Activated gamma-delta T cell treated with anti-CD3 and anti-CD28 coated beads, Interleukin-2, amount 50 U/mL, for 16 hours (primary cell): ENCODE measurements at regions not wholly inside any gene's neighbourhood (a gene's known extent, or its start where the extent isn't known, plus 50 kb on each side); places are given as distances from the start of the nearest gene placed in this dataset.

Source experiments
- DNase-seq: peaks from one replicate; pipeline ENCODE4 v3.0.0-alpha.2; 2020; ENCODE audit warnings: low read depth

- DNase-seq, result no peak
Measured at GRCh38 chr10:113442336-113442735, 110.5 kb upstream of the HABP2 start.

- no peak for DNase-seq
Measured at GRCh38 chr10:113443141-113443925, 109.5 kb upstream of the HABP2 start.

GRCh38 chr10:113444766-113445365 is 108.0 kb upstream of the HABP2 start:
- no peak for DNase-seq

- DNase-seq, result no peak
Measured at GRCh38 chr10:113445736-113446135, 107.1 kb upstream of the HABP2 start.

GRCh38 chr10:113446739-113447138 is 106.1 kb upstream of the HABP2 start:
- no peak for DNase-seq

- no peak for DNase-seq
Measured at GRCh38 chr10:113447278-113447677, 105.6 kb upstream of the HABP2 start.

GRCh38 chr10:113449006-113449695 is 103.7 kb upstream of the HABP2 start:
- DNase-seq, result no peak

GRCh38 chr10:113450046-113450804 is 102.6 kb upstream of the HABP2 start:
- DNase-seq, result no peak

- no peak for DNase-seq
Measured at GRCh38 chr10:113450906-113451305, 101.9 kb upstream of the HABP2 start.

- DNase-seq, result no peak
Measured at GRCh38 chr10:113452146-113452845, 100.6 kb upstream of the HABP2 start.

GRCh38 chr10:113453351-113453750 is 99.5 kb upstream of the HABP2 start:
- DNase-seq, result no peak

GRCh38 chr10:113454341-113455061 is 98.4 kb upstream of the HABP2 start:
- DNase-seq, result no peak

GRCh38 chr10:113455947-113456346 is 96.9 kb upstream of the HABP2 start:
- no peak for DNase-seq

- no peak for DNase-seq
Measured at GRCh38 chr10:113456741-113457140, 96.1 kb upstream of the HABP2 start.

- DNase-seq, result no peak
Measured at GRCh38 chr10:113457408-113457807, 95.4 kb upstream of the HABP2 start.

GRCh38 chr10:113458451-113458850 is 94.4 kb upstream of the HABP2 start:
- DNase-seq, result no peak

GRCh38 chr10:113458944-113459343 is 93.9 kb upstream of the HABP2 start:
- DNase-seq, result no peak

- DNase-seq, result no peak
Measured at GRCh38 chr10:113459626-113460280, 93.1 kb upstream of the HABP2 start.

- DNase-seq, result no peak
Measured at GRCh38 chr10:113463083-113463482, 89.8 kb upstream of the HABP2 start.

GRCh38 chr10:113463777-113464176 is 89.1 kb upstream of the HABP2 start:
- no peak for DNase-seq

- DNase-seq, result no peak
Measured at GRCh38 chr10:113469796-113470195, 83.1 kb upstream of the HABP2 start.
